EH (cell line): ENCODE measurements at regions not wholly inside any gene's neighbourhood (a gene's known extent, or its start where the extent isn't known, plus 50 kb on each side); places are given as distances from the start of the nearest gene placed in this dataset.
"Not testable (repeated sequence)": the region's sequence is repeated elsewhere in the genome, so short reads cannot be mapped to it uniquely, and the experiment has no call there.

Experiments
- DNase-seq: peaks from one replicate; pipeline ENCODE4 v3.0.0-alpha.2; 2015; ENCODE audit warnings: low read depth

DNA sequence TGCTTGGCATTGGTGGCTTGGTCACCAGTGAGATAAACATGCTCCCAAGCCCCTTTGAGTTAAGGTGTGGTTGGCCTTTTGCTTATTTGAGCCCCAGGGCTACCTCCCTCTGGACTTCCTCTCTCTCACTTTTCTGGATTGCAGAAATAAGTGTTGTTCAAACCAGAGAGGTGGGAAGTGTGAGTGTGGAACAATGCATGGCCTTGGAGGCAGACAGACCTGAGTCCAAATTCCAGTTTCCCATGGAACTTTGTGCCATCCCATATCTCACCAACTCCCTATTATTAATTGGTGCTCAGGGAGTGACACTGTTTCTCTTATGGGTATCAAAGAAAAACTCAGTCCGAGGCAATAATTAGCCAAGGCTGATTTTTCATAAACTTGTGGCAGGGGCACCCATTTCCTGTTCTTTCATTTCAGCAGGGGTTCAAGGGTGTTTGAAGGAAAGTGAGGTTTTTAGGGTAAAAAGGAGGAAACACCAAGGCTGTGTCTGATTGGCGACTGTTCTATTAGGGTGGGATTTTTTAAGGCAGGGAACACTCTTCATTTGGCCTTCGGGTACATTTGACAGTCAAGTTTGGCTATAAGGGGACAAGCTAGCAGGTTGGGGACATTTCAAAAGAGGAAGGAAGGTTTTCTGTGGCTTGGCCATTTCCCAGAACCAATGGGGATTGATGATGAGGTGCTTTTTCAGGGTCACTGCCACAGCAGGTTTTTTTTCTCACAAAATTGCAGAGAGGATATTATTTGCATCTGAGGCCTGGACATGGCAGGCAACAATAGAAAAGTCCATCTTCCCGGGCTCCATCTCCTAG is 148.8 kb upstream of the NPY start:
- no peak for DNase-seq

DNA sequence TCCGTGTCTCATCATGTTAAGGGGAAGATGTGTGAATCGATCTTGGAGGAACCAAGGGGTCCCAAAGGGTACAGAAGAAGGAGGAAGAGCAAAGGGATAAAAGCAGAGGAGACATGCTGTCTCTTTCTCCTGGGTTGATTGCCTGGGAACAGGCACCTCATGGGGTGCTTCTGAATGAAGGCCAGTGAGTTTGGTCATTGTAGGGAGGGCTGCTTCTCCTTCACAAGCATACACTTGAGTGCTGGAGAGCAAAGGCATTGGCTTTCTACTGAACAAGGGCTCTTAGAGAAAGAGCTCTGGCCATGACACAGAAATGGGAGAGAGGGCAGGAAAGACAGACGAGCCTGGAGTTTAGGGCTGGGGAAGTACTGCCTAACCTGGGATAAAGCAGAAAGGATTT is 146.7 kb upstream of the NPY start:
- DNase-seq = no peak

DNA sequence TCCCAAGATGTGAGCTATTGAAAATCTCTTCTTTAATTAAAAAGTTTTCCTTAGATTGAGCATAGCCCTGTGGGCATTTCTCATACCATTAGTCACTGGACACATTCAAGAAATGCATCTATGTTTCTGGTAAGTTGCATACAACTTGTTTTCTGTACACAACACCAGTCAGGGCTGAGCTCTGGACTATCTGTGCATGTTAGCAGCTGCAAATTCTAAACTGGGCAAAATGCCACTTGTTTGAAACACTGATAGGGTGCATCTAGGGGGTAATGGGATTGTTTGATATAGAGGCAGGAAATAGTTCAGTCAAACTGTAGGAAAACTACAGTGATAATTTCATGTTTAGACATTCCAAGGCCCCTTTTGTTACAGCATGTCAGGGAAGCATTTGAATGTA is 145.6 kb upstream of the NPY start:
- no peak for DNase-seq

DNA sequence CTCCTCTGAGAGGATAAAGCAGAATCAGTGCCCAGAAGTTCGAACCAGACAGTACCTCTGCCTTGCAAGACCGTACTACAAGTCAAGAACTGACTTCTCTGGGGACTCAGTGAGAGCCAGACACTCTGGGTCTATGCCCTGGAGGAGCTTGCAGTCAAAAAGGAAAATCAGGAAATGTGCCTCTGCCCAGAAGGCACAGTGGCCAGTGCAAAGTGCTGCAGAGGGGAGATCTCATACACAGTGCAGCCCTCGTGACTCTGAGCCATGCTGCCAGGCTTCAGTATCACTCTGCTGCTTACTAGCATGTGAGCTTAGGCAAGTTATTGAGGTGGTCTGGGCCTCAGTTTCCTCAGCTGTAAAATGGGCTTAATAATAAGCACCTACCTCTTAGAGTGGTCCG is 144.0 kb upstream of the NPY start:
- DNase-seq = no peak

DNA sequence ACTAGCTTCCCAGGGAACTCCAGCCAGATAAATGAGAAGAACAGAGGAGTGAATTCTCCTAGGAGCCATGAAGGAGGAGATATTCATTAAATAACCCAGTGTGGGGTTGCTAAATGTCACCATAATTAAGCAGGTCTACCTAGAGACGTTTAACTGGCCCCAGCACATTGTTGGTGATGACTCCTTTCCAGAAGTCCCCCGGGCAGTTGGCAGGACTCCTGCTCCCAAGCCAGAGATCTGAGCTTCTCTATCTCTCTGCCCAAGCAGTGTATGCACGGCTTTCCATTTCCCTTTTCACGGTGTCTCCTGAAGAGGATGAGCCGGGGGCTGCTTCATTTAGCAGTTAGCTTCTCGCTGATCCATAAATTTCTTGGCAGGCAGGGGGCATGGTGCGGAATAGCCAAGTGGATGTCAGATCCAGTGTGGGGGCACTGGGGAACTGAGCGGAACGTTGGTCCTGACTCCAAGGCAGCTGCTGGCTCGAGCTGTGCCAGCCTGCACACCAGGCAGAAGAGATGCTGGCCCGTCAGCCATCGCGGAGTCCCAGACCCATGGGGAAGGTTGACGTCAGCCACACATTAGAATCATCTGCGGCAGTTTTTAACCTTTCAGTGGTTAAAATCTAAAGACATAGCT is 142.0 kb upstream of the NPY start:
- no peak for DNase-seq

DNA sequence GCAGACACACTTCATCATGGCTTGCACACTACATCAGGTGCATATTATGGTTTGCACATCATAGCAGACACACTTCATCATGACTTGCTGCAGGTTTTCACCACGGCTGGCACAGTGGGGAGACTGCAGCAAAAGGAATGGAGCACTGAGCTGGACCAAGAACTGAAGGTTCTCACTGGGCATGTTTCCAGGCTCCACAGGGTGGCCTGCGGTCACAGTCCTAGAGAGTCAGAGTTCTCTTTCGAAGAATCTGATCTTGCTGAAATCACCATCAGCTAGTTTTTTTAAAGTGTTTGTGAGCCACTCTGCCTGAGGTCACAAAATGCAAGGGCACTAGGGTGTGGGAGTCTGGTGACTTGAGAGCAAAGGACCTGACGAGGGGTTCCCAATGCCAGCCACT is 140.4 kb upstream of the NPY start:
- DNase-seq = no peak

DNA sequence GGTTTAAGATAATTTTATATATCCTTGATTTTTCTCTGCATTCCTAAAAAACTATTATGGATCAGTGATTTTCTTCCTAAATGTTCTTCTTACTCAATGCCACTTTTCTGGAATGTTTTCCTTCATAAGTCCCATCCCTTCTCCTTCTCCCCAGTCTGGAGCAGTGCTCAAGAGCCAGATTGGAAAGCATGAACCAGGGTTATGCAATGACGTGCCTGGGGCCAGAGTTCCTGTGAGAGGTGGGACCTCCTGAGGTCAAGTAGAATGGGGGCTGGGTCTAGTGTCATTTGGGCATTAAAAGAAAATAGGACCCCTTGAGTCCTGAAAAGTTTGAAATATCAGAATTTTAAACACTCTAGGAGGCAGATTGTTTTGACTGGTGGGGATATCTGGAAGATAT is 132.0 kb upstream of the NPY start:
- DNase-seq = no peak

DNA sequence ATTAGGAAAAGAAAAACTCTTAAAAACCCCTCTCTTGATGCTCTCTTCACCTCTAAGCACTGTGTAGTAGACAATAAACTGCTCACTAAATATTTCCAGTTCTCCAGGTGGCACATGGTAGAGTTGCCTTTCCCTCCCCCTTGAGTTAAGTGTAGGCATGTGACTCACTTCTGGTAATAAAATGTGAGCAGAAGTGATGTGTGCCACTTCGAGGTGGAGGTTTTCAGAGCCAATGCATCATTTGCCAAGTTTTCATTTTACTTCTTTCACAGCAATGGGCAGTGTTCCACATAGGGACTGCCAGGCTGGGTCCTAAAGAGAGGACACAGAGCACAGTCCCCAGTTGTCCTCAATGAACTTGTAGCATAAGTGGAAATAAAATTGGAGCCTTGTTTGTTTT is 131.6 kb upstream of the NPY start:
- no peak for DNase-seq

DNA sequence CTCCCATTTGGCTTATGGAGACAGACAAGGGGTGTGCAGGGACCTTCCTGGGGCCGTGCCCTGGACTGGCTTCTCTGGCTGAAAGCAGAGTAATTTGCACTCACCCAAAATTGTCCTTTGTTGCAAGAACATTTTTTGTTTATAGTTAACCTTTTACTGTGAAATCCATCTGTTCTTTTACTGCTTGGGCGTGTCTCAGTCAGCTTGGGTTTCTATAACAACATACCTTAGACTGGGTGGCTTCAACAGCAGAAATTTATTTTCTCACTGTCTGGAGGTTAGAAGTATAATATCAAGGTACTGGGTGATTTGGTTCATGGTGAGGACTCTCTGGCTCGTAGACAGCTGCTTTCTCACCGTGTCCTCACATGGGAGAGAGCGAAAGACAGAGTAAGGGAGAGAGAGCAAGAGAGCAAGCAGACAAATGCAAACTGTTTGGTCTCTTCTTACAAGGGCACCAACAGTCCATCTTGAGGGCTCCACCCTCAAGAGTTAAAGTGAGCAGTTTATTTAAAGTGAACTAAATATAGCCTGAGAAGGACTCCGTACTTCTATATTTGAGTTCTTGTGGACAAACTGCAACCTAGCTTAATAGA is 131.0 kb upstream of the NPY start:
- DNase-seq = no peak

DNA sequence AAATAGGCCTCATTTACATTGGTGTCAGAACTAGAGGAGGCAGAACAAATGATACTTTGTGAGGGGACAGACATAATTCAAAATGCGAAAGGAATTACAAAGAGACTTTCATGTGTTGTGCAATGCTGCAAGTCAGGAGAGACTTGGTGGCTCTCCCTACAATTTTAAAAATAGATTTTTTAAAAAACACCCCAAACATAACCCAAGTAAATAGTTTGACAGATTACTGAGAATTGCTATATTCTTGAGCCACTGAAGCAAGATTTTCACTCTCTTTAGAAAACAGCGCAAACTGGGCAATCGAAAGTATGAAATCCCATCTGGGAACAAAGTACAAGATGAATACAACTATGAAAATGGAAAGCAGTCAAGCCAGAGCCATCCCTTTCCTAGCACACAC is 126.3 kb upstream of the NPY start:
- DNase-seq = no peak

DNA sequence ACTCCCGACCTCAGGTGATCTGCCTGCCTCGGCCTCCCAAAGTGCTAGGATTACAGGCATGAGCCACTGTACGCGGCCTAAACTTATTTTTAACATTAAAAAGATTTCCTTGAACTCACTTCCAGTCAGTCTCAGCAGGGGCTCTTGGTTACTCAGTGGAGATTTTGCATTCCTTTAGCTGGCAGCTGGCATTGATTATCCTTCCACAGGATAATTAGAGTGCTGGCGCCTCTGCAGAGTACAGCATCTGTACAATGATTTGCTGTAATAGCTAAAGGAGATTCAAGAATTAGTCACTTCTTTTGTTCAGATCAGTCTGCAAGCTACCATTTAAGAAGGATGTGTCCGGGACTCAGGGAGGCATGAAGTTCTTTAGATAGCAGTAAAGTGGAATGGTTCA is 125.0 kb upstream of the NPY start:
- DNase-seq = peak; percentile 18

DNA sequence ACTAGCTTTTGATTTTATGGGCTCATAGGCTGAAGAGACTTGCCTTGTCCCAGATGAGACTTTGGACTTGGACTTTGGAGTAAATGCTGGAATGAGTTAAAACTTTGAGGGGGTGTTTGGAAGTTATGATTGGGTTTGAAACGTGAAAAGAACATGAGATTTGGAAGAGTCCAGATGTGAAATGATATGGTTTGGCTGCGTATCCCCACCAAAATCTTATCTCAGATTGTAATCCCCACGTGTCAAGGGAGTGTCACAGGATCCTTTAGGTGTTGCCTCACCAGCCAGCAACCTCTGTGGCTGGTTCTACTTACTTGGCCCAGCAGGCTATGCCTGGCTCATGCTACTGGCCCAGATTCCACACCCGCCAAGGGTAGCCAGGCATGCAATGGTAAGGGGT is 119.6 kb upstream of the NPY start:
- no peak for DNase-seq

DNA sequence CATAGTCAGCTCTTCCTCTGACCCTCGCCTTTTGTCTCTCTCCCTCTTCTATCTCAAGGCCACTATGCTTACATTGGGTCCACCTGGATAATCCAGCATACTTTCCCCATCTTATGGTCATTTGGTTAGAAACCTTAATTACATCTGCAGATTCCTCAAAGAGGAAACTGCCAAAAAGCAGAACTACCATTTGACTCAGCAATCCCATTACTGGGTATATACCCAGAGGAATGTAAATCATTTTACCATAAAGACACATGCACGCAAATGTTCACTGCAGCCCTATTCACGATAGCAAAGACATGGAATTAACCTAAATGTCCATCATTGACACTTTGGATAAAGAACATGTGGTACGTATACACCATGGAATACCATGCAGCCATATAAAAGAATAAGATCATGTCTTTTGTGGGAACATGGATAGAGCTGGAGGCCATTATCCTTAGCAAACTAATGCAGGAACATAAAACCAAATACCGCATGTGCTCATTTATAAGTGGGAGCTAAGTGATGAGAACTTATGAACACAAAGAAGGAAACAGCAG is 114.8 kb upstream of the NPY start:
- DNase-seq = no peak

DNA sequence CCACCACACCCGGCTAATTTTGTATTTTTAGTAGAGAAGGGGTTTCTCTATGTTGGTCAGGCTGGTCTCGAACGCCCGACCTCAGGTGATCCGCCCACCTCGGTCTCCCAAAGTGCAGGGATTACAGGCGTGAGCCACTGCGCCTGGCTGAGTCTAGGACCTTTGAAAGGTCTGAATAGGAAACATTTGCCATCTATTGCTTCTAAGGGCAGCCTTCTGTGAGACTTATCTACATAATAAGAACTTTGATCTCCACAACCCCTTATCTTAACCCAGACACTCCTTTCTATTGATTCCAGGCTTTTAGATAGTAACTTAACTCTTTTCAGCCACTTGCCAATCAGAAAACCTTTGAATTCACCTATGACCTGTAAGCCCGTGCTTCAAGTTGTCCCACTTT is 112.0 kb upstream of the NPY start:
- not testable (repeated sequence) for DNase-seq

DNA sequence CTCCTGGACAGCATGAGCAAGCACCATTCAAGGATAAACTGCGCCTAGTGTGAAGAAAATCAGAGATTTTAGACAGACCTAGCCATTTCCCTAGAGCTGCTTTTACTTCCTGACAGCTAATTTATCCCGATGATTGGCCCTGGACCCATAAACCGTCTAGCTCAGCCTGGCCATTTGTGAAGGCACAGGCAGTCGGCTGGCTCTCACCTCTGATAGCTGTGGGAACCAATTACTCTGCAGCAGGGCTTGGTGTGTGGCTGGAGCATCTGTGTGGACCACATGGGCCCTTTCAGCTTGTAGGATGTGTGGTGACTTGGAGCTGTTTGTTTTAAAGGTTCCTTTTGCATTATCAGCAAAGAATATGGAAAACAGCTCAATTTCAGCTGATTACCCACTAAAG is 111.1 kb upstream of the NPY start:
- DNase-seq = no peak

DNA sequence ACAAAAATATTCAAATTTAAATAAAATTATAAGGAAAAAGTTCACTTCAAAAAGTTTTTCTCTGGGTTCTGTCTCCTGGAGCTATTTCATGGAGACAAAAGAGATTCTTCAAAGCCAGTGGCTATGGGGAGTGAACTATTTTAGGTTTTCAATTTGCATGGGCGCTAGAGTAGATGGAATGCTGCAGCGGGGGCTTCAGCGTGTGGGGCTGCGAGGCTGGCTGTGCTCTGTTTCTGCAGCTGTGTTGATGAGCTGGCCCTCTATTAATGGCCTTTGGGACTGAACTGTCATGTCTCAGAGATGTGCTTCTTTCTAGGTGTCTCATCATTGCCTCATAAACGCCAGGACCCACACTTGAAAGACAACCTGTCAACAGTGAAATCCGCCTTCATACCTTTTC is 108.4 kb upstream of the NPY start:
- DNase-seq = no peak

DNA sequence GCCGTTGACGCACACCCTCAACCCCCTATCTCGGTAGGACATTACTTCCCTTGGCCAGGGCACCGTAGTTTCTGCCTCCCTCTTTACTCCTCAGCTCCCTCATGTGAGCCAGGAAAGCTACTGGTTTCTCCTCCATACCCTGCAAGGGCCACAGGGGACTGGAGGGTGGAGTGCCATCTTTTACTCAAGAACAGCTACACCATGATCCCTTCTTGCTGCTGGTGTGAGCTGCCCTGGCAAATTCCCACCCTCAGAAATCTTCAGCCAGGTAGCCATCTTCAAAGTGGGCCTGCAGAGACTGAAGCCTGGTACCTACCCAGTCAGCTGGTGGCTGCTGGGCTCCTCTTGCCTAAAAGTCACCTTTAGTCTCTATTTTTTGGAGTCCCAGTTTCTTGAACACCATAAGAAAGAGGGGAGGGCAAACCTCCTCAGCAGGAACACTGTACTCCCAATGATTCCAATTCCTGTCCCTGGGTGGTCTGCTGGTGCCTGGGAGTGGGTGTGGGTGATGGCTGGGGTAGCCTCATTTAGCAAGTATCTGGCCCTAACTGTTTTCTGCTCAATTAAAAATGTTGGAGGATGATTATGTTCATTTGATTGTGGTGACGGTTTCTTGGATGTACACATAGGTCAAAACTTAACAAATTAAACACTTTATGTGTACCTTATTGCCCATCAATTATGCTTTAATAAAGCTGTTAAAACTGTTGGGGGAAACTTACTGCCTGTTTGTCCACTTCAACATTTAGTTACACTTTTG is 105.0 kb upstream of the NPY start:
- no peak for DNase-seq

DNA sequence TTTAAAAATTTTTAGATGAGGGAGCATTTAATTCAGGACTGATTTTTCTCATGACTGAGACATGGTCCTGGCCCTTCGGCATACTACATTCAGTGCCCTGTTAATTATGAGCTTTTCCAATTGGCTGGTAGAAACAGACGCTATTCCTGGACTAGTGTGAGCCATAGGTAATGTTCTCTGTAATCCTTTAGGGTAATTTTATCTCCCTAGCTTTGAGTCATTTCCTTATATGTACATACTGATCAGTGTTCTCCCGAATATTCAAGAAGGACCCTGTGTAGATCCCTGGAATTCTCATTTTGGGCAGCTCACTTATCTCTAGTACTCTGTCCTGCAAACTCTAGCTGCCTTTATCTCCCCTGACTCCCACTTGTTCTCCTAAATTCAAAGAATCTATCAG is 92.6 kb upstream of the NPY start:
- no peak for DNase-seq

DNA sequence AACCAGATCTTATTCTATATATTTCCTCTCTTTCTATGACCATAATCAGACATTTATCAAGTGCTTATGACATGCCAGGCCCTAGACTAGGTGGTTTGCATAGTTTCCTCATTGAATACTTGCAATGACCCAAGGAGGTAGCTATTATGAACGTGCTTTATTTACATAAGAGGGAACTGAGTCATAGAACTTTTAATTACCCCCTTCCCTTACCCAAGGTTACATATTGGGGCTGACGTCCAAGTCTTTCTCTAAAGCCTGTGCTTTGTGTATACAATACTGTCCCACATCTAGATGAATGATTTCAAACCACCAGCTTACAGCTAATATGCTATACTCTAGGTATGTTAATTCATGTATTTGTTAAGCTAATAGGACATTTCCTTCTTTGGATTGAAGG is 91.9 kb upstream of the NPY start:
- DNase-seq = peak; percentile 42

DNA sequence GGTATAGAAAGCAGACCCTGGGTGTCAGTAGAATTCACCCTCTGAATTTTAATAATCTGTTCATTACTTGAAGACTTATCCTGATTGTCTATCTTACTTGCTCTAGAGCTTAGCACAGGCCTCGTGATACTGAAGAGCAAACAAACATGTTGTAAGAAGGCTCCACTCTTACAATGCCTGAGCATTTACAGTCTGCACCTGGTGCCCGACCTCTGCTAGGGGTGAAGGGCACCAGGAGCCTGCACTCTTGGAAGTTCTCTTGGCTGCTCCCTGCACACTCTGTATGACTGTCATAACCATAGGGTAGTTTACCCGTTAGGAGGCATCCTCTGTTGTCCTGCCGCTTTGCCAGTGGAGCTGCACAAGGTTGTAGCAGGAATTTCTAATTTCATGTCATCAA is 91.3 kb upstream of the NPY start:
- DNase-seq = no peak

DNA sequence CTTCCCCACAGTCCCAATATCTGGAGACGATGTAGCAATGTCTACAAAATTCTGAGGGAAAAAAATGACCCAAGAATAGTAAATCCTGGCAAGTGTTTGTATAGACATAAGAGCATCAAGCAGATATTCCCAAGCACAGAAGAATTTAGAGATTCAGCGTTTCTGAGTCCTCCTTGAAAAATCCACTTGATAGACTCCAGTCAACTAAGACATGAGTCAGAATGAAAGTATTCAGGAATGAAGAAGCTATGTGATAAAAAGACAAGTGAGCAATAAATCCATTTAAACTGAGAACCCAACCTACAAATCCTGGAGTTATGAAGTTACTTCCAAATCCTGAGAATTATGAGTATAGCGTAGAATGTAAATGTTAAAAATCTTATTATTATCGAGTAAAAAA is 86.1 kb upstream of the NPY start:
- DNase-seq = peak; percentile 73

DNA sequence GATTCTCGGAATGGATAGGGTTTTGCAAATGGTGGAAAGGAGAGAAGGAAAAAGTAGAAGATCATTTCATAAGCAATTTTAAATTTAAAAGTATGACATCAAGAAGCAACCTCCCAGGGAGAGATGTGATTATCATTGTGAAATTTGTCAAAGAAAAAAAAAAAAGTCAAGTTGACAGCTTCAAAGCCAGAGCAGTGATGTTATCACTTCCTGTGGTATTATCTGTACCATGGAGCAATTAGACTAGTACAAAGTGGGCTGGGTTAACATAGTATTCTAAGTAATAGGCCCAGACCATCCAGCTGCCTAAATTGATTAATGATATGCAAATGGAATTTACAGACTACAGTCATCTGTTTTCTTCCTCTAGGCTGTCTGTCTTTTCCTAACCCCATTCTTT is 84.0 kb upstream of the NPY start:
- DNase-seq = peak; percentile 31
